K562 (cell line): ENCODE measurements at regions not wholly inside any gene's neighbourhood (a gene's known extent, or its start where the extent isn't known, plus 50 kb on each side); places are given as distances from the start of the nearest gene placed in this dataset.

ENCODE experiments used
- BMI1 ChIP-seq: fragments of 150-350 bp; IDR thresholded peaks from 2 replicates; pipeline ENCODE4 v1.6.1; 2014; ENCODE audit warnings: low read length
- CEBPZ ChIP-seq: fragments of 150-350 bp; IDR thresholded peaks from 2 replicates; pipeline ENCODE4 v1.6.1; 2014; ENCODE audit warnings: low read depth, mild to moderate bottlenecking, low read length, borderline replicate concordance
- FOXP4 ChIP-seq: sonication (generic); formaldehyde crosslinking; IDR thresholded peaks from 2 replicates; pipeline ENCODE4 v1.8.0; 2022; ENCODE audit warnings: mild to moderate bottlenecking, missing genetic modification reagents, borderline replicate concordance
- HBP1 ChIP-seq: fragments of 450-650 bp; formaldehyde crosslinking; IDR thresholded peaks from 2 replicates; pipeline ENCODE4 v1.4.0; 2022; ENCODE audit warnings: missing genetic modification characterization
- HES1 ChIP-seq: fragments of 450-650 bp; IDR thresholded peaks from 2 replicates; pipeline ENCODE4 v1.6.1; 2016; ENCODE audit warnings: low read depth, mild to moderate bottlenecking, moderate library complexity
- HMG20B ChIP-seq: fragments of 250-450 bp; sonication (Bioruptor Pico); IDR thresholded peaks from 2 replicates; pipeline ENCODE4 v1.5.0; 2021; ENCODE audit warnings: mild to moderate bottlenecking
- LCOR ChIP-seq: sonication (generic); formaldehyde crosslinking; IDR thresholded peaks from 2 replicates; pipeline ENCODE4 v1.8.0; 2022; ENCODE audit warnings: mild to moderate bottlenecking, missing genetic modification reagents
- MLX ChIP-seq, 2 experiments: fragments of 450-650 bp in 1 of 2; sonication (generic) in 1 of 2; formaldehyde crosslinking; conservative IDR thresholded peaks; 2 replicates each; pipeline versions ENCODE4 v1.4.0 to v1.8.1; 2020 to 2022; ENCODE audit warnings: mild to moderate bottlenecking in 1 of 2, missing genetic modification reagents in 1 of 2
- NCOA4 ChIP-seq: fragments of 450-650 bp; IDR thresholded peaks from 2 replicates; pipeline ENCODE4 v1.6.1; 2018; ENCODE audit warnings: mild to moderate bottlenecking; ENCODE audit not compliant: partially characterized antibody
- NCOA6 ChIP-seq: fragments of 450-650 bp; IDR thresholded peaks from 2 replicates; pipeline ENCODE4 v1.6.1; 2017; ENCODE audit warnings: mild to moderate bottlenecking
- PRPF4 ChIP-seq: fragments of 200-400 bp; formaldehyde crosslinking; IDR thresholded peaks from one replicate; pipeline ENCODE4 v1.6.1; 2017; ENCODE audit warnings: low read length, low read depth, mild to moderate bottlenecking; ENCODE audit not compliant: insufficient read depth, poor library complexity, severe bottlenecking
- RBM22 ChIP-seq: fragments of 200-400 bp; formaldehyde crosslinking; IDR thresholded peaks from 2 replicates; pipeline ENCODE4 v1.6.1; 2018; ENCODE audit warnings: low read length, low read depth; ENCODE audit not compliant: poor library complexity, severe bottlenecking
- RUNX1 ChIP-seq: sonication (generic); IDR thresholded peaks from 2 replicates; pipeline ENCODE4 v1.6.1; 2016; ENCODE audit warnings: antibody characterized with exemption, low read depth
- SPI1 ChIP-seq: IDR thresholded peaks from 2 replicates; pipeline ENCODE4 v1.6.1; 2011; ENCODE audit warnings: low read depth, low read length, control low read depth, borderline replicate concordance
- SRF ChIP-seq, 2 experiments: fragments of 250-450, 450-650 bp in 1 of 2; sonication (Bioruptor Pico) in 1 of 2; sonication (generic) in 1 of 2; formaldehyde crosslinking; IDR thresholded peaks; 2 replicates each; pipeline versions ENCODE4 v1.5.0 to v1.5.1; 2020 to 2022; ENCODE audit warnings: mild to moderate bottlenecking in 1 of 2, missing genetic modification reagents in 1 of 2
- WHSC1 ChIP-seq: IDR thresholded peaks from one replicate; pipeline ENCODE4 v1.6.1; 2012; ENCODE audit warnings: low read length, control low read depth, inconsistent platforms
- ZNF174 ChIP-seq: fragments of 250-450 bp; sonication (Bioruptor Pico); IDR thresholded peaks from 2 replicates; pipeline ENCODE4 v1.4.0; 2020; ENCODE audit warnings: mild to moderate bottlenecking
- ZNF76 ChIP-seq: fragments of 250-450 bp; sonication (Bioruptor Pico); IDR thresholded peaks from 2 replicates; pipeline ENCODE4 v1.4.0; 2020; ENCODE audit warnings: mild to moderate bottlenecking, moderate library complexity, borderline replicate concordance

- TF ChIP-seq HBP1 (CRISPR knock-in tag) = peak; percentile 99
- TF ChIP-seq ZNF174 (CRISPR knock-in tag) = no peak; the same call in 1 of the 2 replicates
- 0 out of 2 replicates have a peak, but pooled peaks have one; percentile 57 for TF ChIP-seq FOXP4 (CRISPR knock-in tag)
- peak; percentile 49; the same call in 1 of the 2 replicates for TF ChIP-seq NCOA6
- no peak; the same call in 1 of the 2 replicates for TF ChIP-seq LCOR (CRISPR knock-in tag)
- peak in 1 of 2 experiments; percentile 93; a peak in 2 of 4 replicates for TF ChIP-seq MLX (CRISPR knock-in tag; conservative IDR thresholded peaks at IDR 0.05)
- no peak for TF ChIP-seq SPI1
- TF ChIP-seq HES1 = peak; percentile 55; the same call in 1 of the 2 replicates
- TF ChIP-seq BMI1 = no peak
- TF ChIP-seq ZNF76 = no peak
- no peak for TF ChIP-seq NCOA4
- no peak for TF ChIP-seq RUNX1
- TF ChIP-seq RBM22 = no peak
- peak in 1 of 2 experiments; percentile 61; a peak in 2 of 4 replicates for TF ChIP-seq SRF (CRISPR knock-in tag; IDR thresholded peaks at IDR 0.05)
- no peak for TF ChIP-seq CEBPZ
- TF ChIP-seq WHSC1 = no peak
- TF ChIP-seq PRPF4 = no peak
- peak; percentile 91 for TF ChIP-seq HMG20B
Measured at GRCh38 chr6:26157251-26158075, 70.2 kb downstream of the HFE start (continued).
